GM12875 (cell line): ENCODE measurements at regions not wholly inside any gene's neighbourhood (a gene's known extent, or its start where the extent isn't known, plus 50 kb on each side); places are given as distances from the start of the nearest gene placed in this dataset.

Source experiments
- H3K4me3 ChIP-seq: one replicate; pipeline ENCODE4 v1.5.1; 2011; ENCODE audit warnings: low read depth, low read length, control low read depth
- CTCF ChIP-seq: IDR thresholded peaks from 2 replicates; pipeline ENCODE4 v1.5.1; 2011; ENCODE audit warnings: low read depth, mild to moderate bottlenecking, control low read depth, inconsistent platforms, low read length, moderate library complexity, borderline replicate concordance; ENCODE audit not compliant: insufficient read depth

- no peak overlapping the region for H3K4me3 ChIP-seq
- no peak for TF ChIP-seq CTCF
These were observed 122.2 kb upstream of the SORCS3 start for GRCh38 chr10:104518891-104519290.

GRCh38 chr10:104520653-104521052, 120.4 kb upstream of the SORCS3 start:
- TF ChIP-seq CTCF: no peak
- no peak overlapping the region for H3K4me3 ChIP-seq

- no peak for TF ChIP-seq CTCF
- H3K4me3 ChIP-seq: no peak overlapping the region
These were observed 119.0 kb upstream of the SORCS3 start for GRCh38 chr10:104521901-104522694.

GRCh38 chr10:104526188-104526587, 114.9 kb upstream of the SORCS3 start:
- H3K4me3 ChIP-seq: no peak overlapping the region
- TF ChIP-seq CTCF: no peak

GRCh38 chr10:104527013-104527412, 114.1 kb upstream of the SORCS3 start:
- no peak for TF ChIP-seq CTCF
- H3K4me3 ChIP-seq: no peak overlapping the region

GRCh38 chr10:104540181-104540580, 100.9 kb upstream of the SORCS3 start:
- no peak overlapping the region for H3K4me3 ChIP-seq
- no peak for TF ChIP-seq CTCF

- TF ChIP-seq CTCF: no peak
- no peak overlapping the region for H3K4me3 ChIP-seq
These were observed 99.3 kb upstream of the SORCS3 start for GRCh38 chr10:104541820-104542219.
